ENCODE measurements at regions not wholly inside any gene's neighbourhood (a gene's known extent, or its start where the extent isn't known, plus 50 kb on each side); places are given as distances from the start of the nearest gene placed in this dataset.

DNA sequence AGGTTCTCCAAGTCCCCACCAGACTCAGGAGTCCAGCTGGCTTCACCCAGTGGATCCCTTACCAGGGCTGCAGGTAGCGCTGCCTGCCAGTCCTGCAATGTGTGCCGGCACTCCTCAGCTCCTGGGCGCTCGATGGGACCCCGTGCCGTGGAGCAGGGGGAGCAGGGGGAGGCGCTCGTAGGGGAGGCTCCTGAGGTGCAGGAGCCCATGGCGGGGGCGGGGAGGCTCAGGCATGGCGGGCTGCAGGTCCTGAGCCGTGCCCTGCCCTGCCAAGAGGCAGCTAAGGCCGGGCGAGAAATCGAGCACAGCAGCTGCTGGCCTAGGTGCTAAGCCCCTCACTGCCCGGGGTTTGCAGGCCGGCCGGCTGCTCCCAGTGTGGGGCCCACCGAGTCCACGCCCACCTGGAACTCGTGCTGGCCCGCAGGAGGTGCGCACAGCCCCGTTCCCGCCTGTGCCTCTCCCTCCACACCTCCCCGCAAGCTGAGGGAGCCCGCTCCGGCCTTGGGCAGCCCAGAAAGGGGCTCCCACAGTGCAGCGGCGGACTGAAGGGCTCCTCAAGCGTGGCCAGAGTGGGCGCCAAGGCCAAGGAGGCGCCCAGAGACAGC lies 792.9 kb upstream of the CCDC179 start:
- Histone ChIP-seq H3K27me3 (replicated peaks; ENCODE audit: insufficient read depth, low read length) (no peaks in the 10 kb centered on the region), H3K4me2 (ENCODE audit: low read depth, low read length) (no peak overlapping the region), H3K4me1 (ENCODE audit: low read length) (no peaks in the 10 kb centered on the region), H3K79me2 (ENCODE audit: low read length) (no peaks in the 10 kb centered on the region), H3K9me2 (replicated peaks; ENCODE audit: insufficient read depth, low read length) (no peaks in the 10 kb centered on the region), H4K20me1 (ENCODE audit: insufficient read depth, low read length) (no peaks in the 10 kb centered on the region), H3K27ac (ENCODE audit: low read length) (no peak overlapping the region), H3F3A (ENCODE audit: insufficient read depth, low read length) (no peaks in the 10 kb centered on the region), H3K9me3 (replicated peaks; ENCODE audit: insufficient read depth, low read length) (no peaks in the 10 kb centered on the region), H3K4me3 (ENCODE audit: low read length) (no peak overlapping the region), H3K36me3 (replicated peaks; ENCODE audit: insufficient read depth, low read length) (no peaks in the 10 kb centered on the region), H2AFZ (ENCODE audit: low read length) (no peak overlapping the region), H3K9ac (ENCODE audit: low read length) (no peak overlapping the region)
- no peak for TF ChIP-seq CTCF (IDR thresholded peaks at IDR 0.05; ENCODE audit: low read length)
- no peak for TF ChIP-seq EZH2phosphoT487 (IDR thresholded peaks at IDR 0.05; ENCODE audit: low read length)
- TF ChIP-seq EZH2 (optimal IDR thresholded peaks at IDR 0.05; ENCODE audit: low read depth, low read length): no peak
- DNase-seq: no peak

GRCh38 chr11:23668324-23668723 lies 808.0 kb upstream of the CCDC179 start:
- Histone ChIP-seq H3K4me3 (ENCODE audit: low read length) (no peak overlapping the region), H4K20me1 (ENCODE audit: insufficient read depth, low read length) (no peaks in the 10 kb centered on the region), H3K4me1 (ENCODE audit: low read length) (no peaks in the 10 kb centered on the region), H3K9ac (ENCODE audit: low read length) (no peak overlapping the region), H3K27ac (ENCODE audit: low read length) (no peak overlapping the region), H3F3A (ENCODE audit: insufficient read depth, low read length) (no peaks in the 10 kb centered on the region), H3K4me2 (ENCODE audit: low read depth, low read length) (no peak overlapping the region), H3K79me2 (ENCODE audit: low read length) (no peaks in the 10 kb centered on the region), H2AFZ (ENCODE audit: low read length) (no peak overlapping the region), H3K36me3 (replicated peaks; ENCODE audit: insufficient read depth, low read length) (no peaks in the 10 kb centered on the region), H3K27me3 (replicated peaks; ENCODE audit: insufficient read depth, low read length) (no peaks in the 10 kb centered on the region), H3K9me3 (replicated peaks; ENCODE audit: insufficient read depth, low read length) (no peaks in the 10 kb centered on the region), H3K9me2 (replicated peaks; ENCODE audit: insufficient read depth, low read length) (no peaks in the 10 kb centered on the region)
- TF ChIP-seq EZH2 (optimal IDR thresholded peaks at IDR 0.05; ENCODE audit: low read depth, low read length) (no peak), CTCF (IDR thresholded peaks at IDR 0.05; ENCODE audit: low read length) (no peak), EZH2phosphoT487 (IDR thresholded peaks at IDR 0.05; ENCODE audit: low read length) (no peak)
- no peak for DNase-seq

GRCh38 chr11:23673366-23673765 lies 813.1 kb upstream of the CCDC179 start:
- Histone ChIP-seq H3K36me3 (replicated peaks; ENCODE audit: insufficient read depth, low read length) (no peaks in the 10 kb centered on the region), H3K4me2 (ENCODE audit: low read depth, low read length) (no peak overlapping the region), H3F3A (ENCODE audit: insufficient read depth, low read length) (no peaks in the 10 kb centered on the region), H3K9ac (ENCODE audit: low read length) (no peak overlapping the region), H3K4me1 (ENCODE audit: low read length) (no peaks in the 10 kb centered on the region), H3K4me3 (ENCODE audit: low read length) (no peak overlapping the region), H4K20me1 (ENCODE audit: insufficient read depth, low read length) (no peaks in the 10 kb centered on the region), H3K27ac (ENCODE audit: low read length) (no peak overlapping the region), H2AFZ (ENCODE audit: low read length) (no peak overlapping the region), H3K27me3 (replicated peaks; ENCODE audit: insufficient read depth, low read length) (no peaks in the 10 kb centered on the region), H3K79me2 (ENCODE audit: low read length) (no peaks in the 10 kb centered on the region), H3K9me2 (replicated peaks; ENCODE audit: insufficient read depth, low read length) (no peaks in the 10 kb centered on the region), H3K9me3 (replicated peaks; ENCODE audit: insufficient read depth, low read length) (no peaks in the 10 kb centered on the region)
- DNase-seq: no peak
- TF ChIP-seq EZH2 (optimal IDR thresholded peaks at IDR 0.05; ENCODE audit: low read depth, low read length): no peak
- TF ChIP-seq EZH2phosphoT487 (IDR thresholded peaks at IDR 0.05; ENCODE audit: low read length): no peak
- TF ChIP-seq CTCF (IDR thresholded peaks at IDR 0.05; ENCODE audit: low read length): no peak

Data from MM.1S (cell line).